HL-60 (cell line): ENCODE measurements at regions not wholly inside any gene's neighbourhood (a gene's known extent, or its start where the extent isn't known, plus 50 kb on each side); places are given as distances from the start of the nearest gene placed in this dataset.

Source experiments
- DNase-seq, 2 experiments: peaks; one replicate each; pipeline ENCODE4 v3.0.0-alpha.2; 2010 to 2020; ENCODE audit warnings: low read depth in 1 of 2, low spot score in 1 of 2
- H3K27ac ChIP-seq: fragments of 250-450 bp; sonication (Bioruptor Pico); replicated peaks from 2 replicates; pipeline ENCODE4 v1.5.1; 2020; ENCODE audit warnings: mild to moderate bottlenecking, moderate library complexity
- H3K27me3 ChIP-seq: fragments of 250-450 bp; sonication (Bioruptor Pico); 2 replicates; pipeline ENCODE4 v1.5.1; 2021; ENCODE audit warnings: mild to moderate bottlenecking, moderate library complexity; ENCODE audit not compliant: insufficient read depth, poor library complexity, severe bottlenecking
- H3K4me3 ChIP-seq: replicated peaks from 2 replicates; pipeline ENCODE4 v1.5.1; 2011; ENCODE audit warnings: mild to moderate bottlenecking, control low read depth, low read length; ENCODE audit not compliant: insufficient read depth
- CTCF ChIP-seq: IDR thresholded peaks from one replicate; pipeline ENCODE4 v1.5.1; 2011; ENCODE audit warnings: low read length, control low read depth, inconsistent platforms; ENCODE audit not compliant: insufficient read depth
- GABPA ChIP-seq: IDR thresholded peaks from 2 replicates; pipeline ENCODE4 v1.6.1; 2012; ENCODE audit warnings: low read depth
- POLR2AphosphoS5 ChIP-seq: IDR thresholded peaks from 2 replicates; pipeline ENCODE4 v1.6.1; 2012; ENCODE audit warnings: low read depth
- REST ChIP-seq: IDR thresholded peaks from 2 replicates; pipeline ENCODE4 v1.6.1; 2012; ENCODE audit warnings: low read depth; ENCODE audit not compliant: insufficient replicate concordance
- SPI1 ChIP-seq: IDR thresholded peaks from 2 replicates; pipeline ENCODE4 v1.6.1; 2012; ENCODE audit warnings: low read depth, mild to moderate bottlenecking, borderline replicate concordance

- no peak for TF ChIP-seq GABPA
- TF ChIP-seq REST, result no peak
- no peak for TF ChIP-seq SPI1
- no peak for TF ChIP-seq CTCF
- TF ChIP-seq POLR2AphosphoS5, result no peak
- Histone ChIP-seq H3K27me3 (peaks cover 23% of the 10 kb centered on the region), H3K4me3 (no peak overlapping the region), H3K27ac (no peak overlapping the region)
- no peak for DNase-seq
Observed at GRCh38 chr1:115144176-115144575, 54.9 kb upstream of the TSPAN2 start.

- Histone ChIP-seq H3K4me3 (no peak overlapping the region), H3K27me3 (peaks cover 21% of the 10 kb centered on the region), H3K27ac (no peak overlapping the region)
- no peak for DNase-seq
- TF ChIP-seq REST (no peak), GABPA (no peak), POLR2AphosphoS5 (no peak), SPI1 (no peak), CTCF (no peak)
Observed at GRCh38 chr1:115142616-115143015, 53.3 kb upstream of the TSPAN2 start.

GRCh38 chr1:115141145-115141454 lies 51.8 kb upstream of the TSPAN2 start:
- H3K4me3 ChIP-seq, result no peak overlapping the region
- no peak for DNase-seq
- H3K27me3 ChIP-seq, result peaks cover 9% of the 10 kb centered on the region
- no peak overlapping the region for H3K27ac ChIP-seq
- no peak for TF ChIP-seq SPI1
- TF ChIP-seq REST, result no peak
- no peak for TF ChIP-seq POLR2AphosphoS5
- no peak for TF ChIP-seq GABPA
- TF ChIP-seq CTCF, result no peak
